ENCODE measurements at regions not wholly inside any gene's neighbourhood (a gene's known extent, or its start where the extent isn't known, plus 50 kb on each side); places are given as distances from the start of the nearest gene placed in this dataset.

DNA sequence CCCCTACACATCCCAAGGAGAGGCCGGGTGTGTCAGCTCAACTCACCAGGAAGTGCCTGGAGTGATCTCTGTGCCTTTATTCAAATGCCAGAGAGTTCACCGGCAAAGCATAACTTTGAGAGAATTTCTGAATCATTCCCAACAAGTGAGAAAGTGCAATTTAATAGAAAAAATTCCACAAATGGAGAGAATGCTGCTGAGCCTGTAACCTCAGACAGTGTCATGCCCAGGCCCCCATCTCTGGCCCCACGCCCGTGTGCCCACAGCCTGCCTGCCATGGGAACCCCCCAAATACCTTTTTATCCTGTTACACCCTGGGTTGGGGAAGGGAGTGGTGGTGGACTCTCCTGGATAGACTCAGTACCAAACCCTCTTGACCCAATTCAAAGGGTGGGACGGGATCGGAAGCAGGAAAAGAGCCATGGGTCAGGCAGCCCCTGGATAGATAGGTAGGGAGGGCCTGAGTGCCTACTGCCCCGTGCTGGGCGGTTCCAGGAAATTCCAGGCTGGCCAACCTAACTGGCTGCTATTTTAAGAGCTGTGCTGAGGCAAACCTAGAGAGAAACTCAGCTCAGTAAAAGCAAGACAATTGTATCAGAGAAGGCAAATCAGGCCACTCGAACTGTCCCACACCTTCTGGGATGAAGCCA is 179.0 kb upstream of the FOXA2 start:
- TF ChIP-seq, protein P1, sequence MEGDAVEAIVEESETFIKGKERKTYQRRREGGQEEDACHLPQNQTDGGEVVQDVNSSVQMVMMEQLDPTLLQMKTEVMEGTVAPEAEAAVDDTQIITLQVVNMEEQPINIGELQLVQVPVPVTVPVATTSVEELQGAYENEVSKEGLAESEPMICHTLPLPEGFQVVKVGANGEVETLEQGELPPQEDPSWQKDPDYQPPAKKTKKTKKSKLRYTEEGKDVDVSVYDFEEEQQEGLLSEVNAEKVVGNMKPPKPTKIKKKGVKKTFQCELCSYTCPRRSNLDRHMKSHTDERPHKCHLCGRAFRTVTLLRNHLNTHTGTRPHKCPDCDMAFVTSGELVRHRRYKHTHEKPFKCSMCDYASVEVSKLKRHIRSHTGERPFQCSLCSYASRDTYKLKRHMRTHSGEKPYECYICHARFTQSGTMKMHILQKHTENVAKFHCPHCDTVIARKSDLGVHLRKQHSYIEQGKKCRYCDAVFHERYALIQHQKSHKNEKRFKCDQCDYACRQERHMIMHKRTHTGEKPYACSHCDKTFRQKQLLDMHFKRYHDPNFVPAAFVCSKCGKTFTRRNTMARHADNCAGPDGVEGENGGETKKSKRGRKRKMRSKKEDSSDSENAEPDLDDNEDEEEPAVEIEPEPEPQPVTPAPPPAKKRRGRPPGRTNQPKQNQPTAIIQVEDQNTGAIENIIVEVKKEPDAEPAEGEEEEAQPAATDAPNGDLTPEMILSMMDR (IDR thresholded peaks at IDR 0.05): no peak
- no peak for TF ChIP-seq EZH2 (IDR thresholded peaks at IDR 0.05)
